ENCODE measurements at regions not wholly inside any gene's neighbourhood (a gene's known extent, or its start where the extent isn't known, plus 50 kb on each side); places are given as distances from the start of the nearest gene placed in this dataset.

DNA sequence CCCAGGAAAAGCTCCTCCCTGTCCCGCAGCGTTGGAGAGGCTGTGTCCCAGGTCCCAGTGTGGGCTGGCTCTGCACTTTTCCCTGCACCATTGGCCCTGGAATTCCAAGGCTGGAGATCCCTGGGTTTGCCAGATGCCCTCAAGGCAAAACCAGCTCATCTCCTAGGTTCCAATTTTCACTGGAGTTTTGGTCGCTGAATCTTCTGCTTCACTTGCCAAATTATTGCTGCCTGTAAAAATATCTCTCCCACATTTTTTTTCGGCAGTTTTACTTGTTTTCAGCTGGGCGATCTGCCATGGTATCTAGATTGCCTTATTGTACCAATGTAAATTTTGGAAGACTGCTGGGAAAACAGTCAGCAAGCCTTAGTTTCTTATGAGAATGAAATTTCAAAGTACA, 150.9 kb upstream of the ATP10A start:
- H2AFZ ChIP-seq (ENCODE audit: low read depth, low read length), result no peak overlapping the region
- H3K4me3 ChIP-seq (ENCODE audit: low read length), result no peak overlapping the region
- H3K9me2 ChIP-seq (ENCODE audit: insufficient read depth, low read length), result no peaks in the 10 kb centered on the region
- no peaks in the 10 kb centered on the region for H3K36me3 ChIP-seq (ENCODE audit: insufficient read depth, low read length)
- no peak overlapping the region for H3K9ac ChIP-seq (ENCODE audit: low read length)
- TF ChIP-seq, protein P1, sequence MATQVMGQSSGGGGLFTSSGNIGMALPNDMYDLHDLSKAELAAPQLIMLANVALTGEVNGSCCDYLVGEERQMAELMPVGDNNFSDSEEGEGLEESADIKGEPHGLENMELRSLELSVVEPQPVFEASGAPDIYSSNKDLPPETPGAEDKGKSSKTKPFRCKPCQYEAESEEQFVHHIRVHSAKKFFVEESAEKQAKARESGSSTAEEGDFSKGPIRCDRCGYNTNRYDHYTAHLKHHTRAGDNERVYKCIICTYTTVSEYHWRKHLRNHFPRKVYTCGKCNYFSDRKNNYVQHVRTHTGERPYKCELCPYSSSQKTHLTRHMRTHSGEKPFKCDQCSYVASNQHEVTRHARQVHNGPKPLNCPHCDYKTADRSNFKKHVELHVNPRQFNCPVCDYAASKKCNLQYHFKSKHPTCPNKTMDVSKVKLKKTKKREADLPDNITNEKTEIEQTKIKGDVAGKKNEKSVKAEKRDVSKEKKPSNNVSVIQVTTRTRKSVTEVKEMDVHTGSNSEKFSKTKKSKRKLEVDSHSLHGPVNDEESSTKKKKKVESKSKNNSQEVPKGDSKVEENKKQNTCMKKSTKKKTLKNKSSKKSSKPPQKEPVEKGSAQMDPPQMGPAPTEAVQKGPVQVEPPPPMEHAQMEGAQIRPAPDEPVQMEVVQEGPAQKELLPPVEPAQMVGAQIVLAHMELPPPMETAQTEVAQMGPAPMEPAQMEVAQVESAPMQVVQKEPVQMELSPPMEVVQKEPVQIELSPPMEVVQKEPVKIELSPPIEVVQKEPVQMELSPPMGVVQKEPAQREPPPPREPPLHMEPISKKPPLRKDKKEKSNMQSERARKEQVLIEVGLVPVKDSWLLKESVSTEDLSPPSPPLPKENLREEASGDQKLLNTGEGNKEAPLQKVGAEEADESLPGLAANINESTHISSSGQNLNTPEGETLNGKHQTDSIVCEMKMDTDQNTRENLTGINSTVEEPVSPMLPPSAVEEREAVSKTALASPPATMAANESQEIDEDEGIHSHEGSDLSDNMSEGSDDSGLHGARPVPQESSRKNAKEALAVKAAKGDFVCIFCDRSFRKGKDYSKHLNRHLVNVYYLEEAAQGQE (IDR thresholded peaks at IDR 0.05; ENCODE audit: borderline replicate concordance), result no peak
- TF ChIP-seq EZH2 (IDR thresholded peaks at IDR 0.05; ENCODE audit: borderline replicate concordance, insufficient read depth, low read length, poor library complexity, severe bottlenecking) (no peak), MXI1 (conservative IDR thresholded peaks at IDR 0.05; ENCODE audit: poor library complexity, severe bottlenecking) (no peak), POLR2AphosphoS5 (IDR thresholded peaks at IDR 0.05) (no peak), EP300 (conservative IDR thresholded peaks at IDR 0.05; ENCODE audit: poor library complexity, severe bottlenecking) (no peak), RAD21 (conservative IDR thresholded peaks at IDR 0.05) (no peak), TAF1 (IDR thresholded peaks at IDR 0.05; ENCODE audit: low read depth) (no peak), CTCF (IDR thresholded peaks at IDR 0.05; ENCODE audit: poor library complexity, severe bottlenecking) (no peak), SMC3 (conservative IDR thresholded peaks at IDR 0.05; ENCODE audit: poor library complexity) (no peak)
- no peak overlapping the region for H3K27ac ChIP-seq (ENCODE audit: low read length)
- H4K20me1 ChIP-seq (ENCODE audit: insufficient read depth), result no peaks in the 10 kb centered on the region
- H3K27me3 ChIP-seq (ENCODE audit: insufficient read depth, low read depth, low read length), result no peaks in the 10 kb centered on the region
- no peaks in the 10 kb centered on the region for H3K79me2 ChIP-seq (replicated peaks; ENCODE audit: insufficient read depth, low read length)
- no peaks in the 10 kb centered on the region for H3K9me3 ChIP-seq (ENCODE audit: low read length)
- no peak overlapping the region for H3K4me2 ChIP-seq (ENCODE audit: low read length)
- H3F3A ChIP-seq (ENCODE audit: insufficient read depth, low read length, poor library complexity, severe bottlenecking), result no peaks in the 10 kb centered on the region

GRCh38 chr15:26011916-26012315, 148.8 kb upstream of the ATP10A start:
- Histone ChIP-seq H3K36me3 (ENCODE audit: insufficient read depth, low read length) (no peaks in the 10 kb centered on the region), H3K9me3 (ENCODE audit: low read length) (no peaks in the 10 kb centered on the region), H2AFZ (ENCODE audit: low read depth, low read length) (no peak overlapping the region), H3K9ac (ENCODE audit: low read length) (no peak overlapping the region), H3K4me2 (ENCODE audit: low read length) (no peak overlapping the region), H3K27me3 (ENCODE audit: insufficient read depth, low read depth, low read length) (no peaks in the 10 kb centered on the region), H3K27ac (ENCODE audit: low read length) (no peak overlapping the region), H3F3A (ENCODE audit: insufficient read depth, low read length, poor library complexity, severe bottlenecking) (no peaks in the 10 kb centered on the region), H3K79me2 (replicated peaks; ENCODE audit: insufficient read depth, low read length) (no peaks in the 10 kb centered on the region), H3K4me3 (ENCODE audit: low read length) (no peak overlapping the region), H3K9me2 (ENCODE audit: insufficient read depth, low read length) (no peaks in the 10 kb centered on the region), H4K20me1 (ENCODE audit: insufficient read depth) (no peaks in the 10 kb centered on the region)
- TF ChIP-seq, protein P1 (IDR thresholded peaks at IDR 0.05; ENCODE audit: borderline replicate concordance), result no peak
- TF ChIP-seq EZH2 (IDR thresholded peaks at IDR 0.05; ENCODE audit: borderline replicate concordance, insufficient read depth, low read length, poor library complexity, severe bottlenecking) (no peak), TAF1 (IDR thresholded peaks at IDR 0.05; ENCODE audit: low read depth) (no peak), EP300 (conservative IDR thresholded peaks at IDR 0.05; ENCODE audit: poor library complexity, severe bottlenecking) (no peak), POLR2AphosphoS5 (IDR thresholded peaks at IDR 0.05) (no peak), RAD21 (conservative IDR thresholded peaks at IDR 0.05) (no peak)

Data from neural cell (in vitro differentiated cells).